HCT116 (cell line): ENCODE measurements at regions not wholly inside any gene's neighbourhood (a gene's known extent, or its start where the extent isn't known, plus 50 kb on each side); places are given as distances from the start of the nearest gene placed in this dataset.

Source experiments
- CEBPB ChIP-seq: IDR thresholded peaks from 2 replicates; pipeline ENCODE4 v1.6.1; 2012; ENCODE audit warnings: low read depth
- MAX ChIP-seq: IDR thresholded peaks from 2 replicates; pipeline ENCODE4 v1.6.1; 2012
- POLR2A ChIP-seq: IDR thresholded peaks from 2 replicates; pipeline ENCODE4 v1.7.0; 2011; ENCODE audit warnings: borderline replicate concordance; ENCODE audit not compliant: insufficient read depth, insufficient read length; ENCODE audit errors: extremely low read depth
- POLR2AphosphoS5 ChIP-seq: IDR thresholded peaks from 2 replicates; pipeline ENCODE4 v1.6.1; 2011; ENCODE audit warnings: mild to moderate bottlenecking, low read depth, low read length, moderate library complexity
- SP1 ChIP-seq: IDR thresholded peaks from 2 replicates; pipeline ENCODE4 v1.6.1; 2012; ENCODE audit warnings: low read depth
- TF ChIP-seq, protein P1 (sequence below), 3 experiments: fragments of 200-600 bp in 1 of 3; sonication (generic) in 1 of 3; IDR thresholded peaks in 2 of 3; conservative IDR thresholded peaks in 1 of 3; 2 replicates each; pipeline ENCODE4 v1.5.1; 2012 to 2017; ENCODE audit warnings: low read depth in 2 of 3, low read length in 2 of 3, antibody characterized with exemption in 1 of 3, borderline replicate concordance in 1 of 3, control low read depth in 1 of 3, mild to moderate bottlenecking in 1 of 3, mixed read lengths in 1 of 3, mixed run types in 1 of 3, moderate library complexity in 1 of 3; ENCODE audit not compliant: insufficient read depth in 1 of 3
- TF ChIP-seq, protein P2 (sequence below): IDR thresholded peaks from 2 replicates; pipeline ENCODE4 v1.6.1; 2011; ENCODE audit warnings: mild to moderate bottlenecking, low read length, moderate library complexity; ENCODE audit not compliant: insufficient replicate concordance; ENCODE audit errors: extremely low read depth

DNA sequence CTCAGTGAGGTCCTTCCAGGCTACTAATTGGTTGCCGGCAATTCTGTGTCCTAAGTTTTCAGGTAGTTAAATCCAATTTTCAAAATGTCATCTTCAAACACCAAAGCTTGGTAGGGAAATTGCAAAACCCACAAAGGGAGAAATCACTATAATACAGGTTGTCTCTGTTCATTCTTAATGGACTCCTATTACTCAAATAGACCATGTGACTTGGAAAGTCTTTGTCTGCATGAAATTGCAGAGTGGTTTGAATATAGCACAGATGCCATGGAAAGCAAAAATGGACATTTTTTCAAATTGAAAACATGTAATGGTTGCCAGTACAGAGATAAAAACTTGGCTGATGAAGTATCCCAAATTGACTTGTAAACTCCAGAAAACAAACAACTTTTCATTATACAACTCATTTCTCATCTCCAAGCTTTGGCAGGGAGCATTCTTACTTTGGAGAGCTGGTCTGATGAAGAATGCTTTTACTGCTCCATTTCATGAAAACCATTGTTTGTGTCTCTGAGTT lies 169.5 kb upstream of the PKN2 start:
- TF ChIP-seq, protein P1, sequence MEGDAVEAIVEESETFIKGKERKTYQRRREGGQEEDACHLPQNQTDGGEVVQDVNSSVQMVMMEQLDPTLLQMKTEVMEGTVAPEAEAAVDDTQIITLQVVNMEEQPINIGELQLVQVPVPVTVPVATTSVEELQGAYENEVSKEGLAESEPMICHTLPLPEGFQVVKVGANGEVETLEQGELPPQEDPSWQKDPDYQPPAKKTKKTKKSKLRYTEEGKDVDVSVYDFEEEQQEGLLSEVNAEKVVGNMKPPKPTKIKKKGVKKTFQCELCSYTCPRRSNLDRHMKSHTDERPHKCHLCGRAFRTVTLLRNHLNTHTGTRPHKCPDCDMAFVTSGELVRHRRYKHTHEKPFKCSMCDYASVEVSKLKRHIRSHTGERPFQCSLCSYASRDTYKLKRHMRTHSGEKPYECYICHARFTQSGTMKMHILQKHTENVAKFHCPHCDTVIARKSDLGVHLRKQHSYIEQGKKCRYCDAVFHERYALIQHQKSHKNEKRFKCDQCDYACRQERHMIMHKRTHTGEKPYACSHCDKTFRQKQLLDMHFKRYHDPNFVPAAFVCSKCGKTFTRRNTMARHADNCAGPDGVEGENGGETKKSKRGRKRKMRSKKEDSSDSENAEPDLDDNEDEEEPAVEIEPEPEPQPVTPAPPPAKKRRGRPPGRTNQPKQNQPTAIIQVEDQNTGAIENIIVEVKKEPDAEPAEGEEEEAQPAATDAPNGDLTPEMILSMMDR (IDR thresholded peaks at IDR 0.05 in 2 of 3, conservative IDR thresholded peaks at IDR 0.05 in 1 of 3; ENCODE audit: borderline replicate concordance in 1 of 3, insufficient read depth in 1 of 3, low read depth in 2 of 3, low read length in 2 of 3): no peak
- TF ChIP-seq POLR2AphosphoS5 (no peak), POLR2A (no peak), CEBPB (no peak), MAX (no peak), SP1 (no peak)
- TF ChIP-seq, protein P2, sequence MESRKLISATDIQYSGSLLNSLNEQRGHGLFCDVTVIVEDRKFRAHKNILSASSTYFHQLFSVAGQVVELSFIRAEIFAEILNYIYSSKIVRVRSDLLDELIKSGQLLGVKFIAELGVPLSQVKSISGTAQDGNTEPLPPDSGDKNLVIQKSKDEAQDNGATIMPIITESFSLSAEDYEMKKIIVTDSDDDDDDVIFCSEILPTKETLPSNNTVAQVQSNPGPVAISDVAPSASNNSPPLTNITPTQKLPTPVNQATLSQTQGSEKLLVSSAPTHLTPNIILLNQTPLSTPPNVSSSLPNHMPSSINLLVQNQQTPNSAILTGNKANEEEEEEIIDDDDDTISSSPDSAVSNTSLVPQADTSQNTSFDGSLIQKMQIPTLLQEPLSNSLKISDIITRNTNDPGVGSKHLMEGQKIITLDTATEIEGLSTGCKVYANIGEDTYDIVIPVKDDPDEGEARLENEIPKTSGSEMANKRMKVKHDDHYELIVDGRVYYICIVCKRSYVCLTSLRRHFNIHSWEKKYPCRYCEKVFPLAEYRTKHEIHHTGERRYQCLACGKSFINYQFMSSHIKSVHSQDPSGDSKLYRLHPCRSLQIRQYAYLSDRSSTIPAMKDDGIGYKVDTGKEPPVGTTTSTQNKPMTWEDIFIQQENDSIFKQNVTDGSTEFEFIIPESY: no peak
